HCT116 (cell line): ENCODE measurements at regions not wholly inside any gene's neighbourhood (a gene's known extent, or its start where the extent isn't known, plus 50 kb on each side); places are given as distances from the start of the nearest gene placed in this dataset.

Source experiments
- ATAC-seq: fragments of 200-7000 bp; cut with Tn5 transposase; 2 replicates; pipeline ENCODE4 v1.9.1; 2020; ENCODE audit warnings: mild to moderate bottlenecking, moderate library complexity
- BruUV-seq: library from RNA; stranded (reverse); fragments of 400-500 nt; replicated peaks from 2 replicates; lab custom pipeline; 2021; lab: Mats Ljungman, UMichigan
- CTCF ChIA-PET: fragments of 300-600 bp; sonication (Branson Sonifier 250); formaldehyde crosslinking; loops from one replicate; lab custom pipeline; 2021; ENCODE audit warnings: antibody characterized with exemption; lab: Charles Lee
- POLR2A ChIA-PET: fragments of 300-600, 350-600 bp; sonication (Branson Sonifier 250); formaldehyde crosslinking; loops from one replicate; lab custom pipeline; 2021; ENCODE audit warnings: antibody characterized with exemption; lab: Charles Lee
- RAD21 ChIA-PET, 2 experiments: fragments of 300-600 bp; sonication (Branson Sonifier 250); formaldehyde crosslinking; loops; one replicate each; lab custom pipeline; 2023; ENCODE audit warnings: low total read pairs in 2 of 2; ENCODE audit not compliant: uncharacterized antibody in 2 of 2, unreplicated experiment in 2 of 2, low non-redundant PET in 1 of 2; lab: Charles Lee
- DNase-seq: peaks from one replicate; pipeline ENCODE4 v3.0.0-alpha.2; 2010; ENCODE audit warnings: low read depth, low spot score
- H2AFZ ChIP-seq: fragments of 200-600 bp; shearing (Covaris generic), sonication (generic); 2 replicates; pipeline ENCODE4 v1.6.1; 2017; ENCODE audit warnings: low read depth, mixed run types, mixed read lengths, antibody characterized with exemption, low read length; ENCODE audit not compliant: poor library complexity, severe bottlenecking
- H3K27ac ChIP-seq: 2 replicates; pipeline ENCODE4 v1.5.1; 2012; ENCODE audit warnings: low read depth, low read length
- H3K27me3 ChIP-seq: fragments of 200-600 bp; sonication (generic); 2 replicates; pipeline ENCODE4 v1.6.1; 2016; ENCODE audit warnings: mixed run types, low read length, mixed read lengths; ENCODE audit not compliant: insufficient read depth
- H3K36me3 ChIP-seq, 2 experiments: fragments of 200-500 bp in 1 of 2; fragments of 200-600 bp in 1 of 2; sonication (Bioruptor generic) in 1 of 2; sonication (generic) in 1 of 2; 2 replicates each; pipeline versions ENCODE4 v1.5.1 to v1.6.1; 2014 to 2016; ENCODE audit warnings: low read length in 2 of 2, inconsistent platforms in 1 of 2, mixed read lengths in 1 of 2, mixed run types in 1 of 2; ENCODE audit not compliant: insufficient read depth in 2 of 2, control insufficient read depth in 1 of 2
- H3K4me1 ChIP-seq, 2 experiments: fragments of 200-600 bp in 1 of 2; sonication (generic) in 1 of 2; 2 replicates each; pipeline versions ENCODE4 v1.5.1 to v1.6.1; 2012 to 2017; ENCODE audit warnings: low read length in 2 of 2, inconsistent platforms in 1 of 2, mild to moderate bottlenecking in 1 of 2, mixed read lengths in 1 of 2, mixed run types in 1 of 2, moderate library complexity in 1 of 2; ENCODE audit not compliant: insufficient read depth in 2 of 2, control insufficient read depth in 1 of 2
- H3K4me2 ChIP-seq: fragments of 200-600 bp; sonication (generic); 2 replicates; pipeline ENCODE4 v1.6.1; 2017; ENCODE audit warnings: mixed run types, low read length, mixed read lengths
- H3K4me3 ChIP-seq, 2 experiments: fragments of 200-600 bp in 1 of 2; sonication (generic) in 1 of 2; replicated peaks in 1 of 2; 2 replicates each; pipeline ENCODE4 v1.5.1; 2011 to 2016; ENCODE audit warnings: low read length in 2 of 2, control low read depth in 1 of 2, low read depth in 1 of 2, mild to moderate bottlenecking in 1 of 2, mixed read lengths in 1 of 2, mixed run types in 1 of 2
- H3K79me2 ChIP-seq: fragments of 200-600 bp; sonication (generic); 2 replicates; pipeline ENCODE4 v1.6.1; 2017; ENCODE audit warnings: mild to moderate bottlenecking, mixed run types, low read length, moderate library complexity, mixed read lengths; ENCODE audit not compliant: insufficient read depth
- H3K9ac ChIP-seq: fragments of 200-600 bp; sonication (generic); 2 replicates; pipeline ENCODE4 v1.6.1; 2016; ENCODE audit warnings: low read length, mixed read lengths
- H3K9me2 ChIP-seq: fragments of 200-600 bp; sonication (generic), shearing (Covaris generic); 2 replicates; pipeline ENCODE4 v1.6.1; 2017; ENCODE audit warnings: mixed run types, mild to moderate bottlenecking, moderate library complexity; ENCODE audit not compliant: insufficient read depth
- H3K9me3 ChIP-seq, 2 experiments: fragments of 200-500 bp in 1 of 2; fragments of 200-600 bp in 1 of 2; sonication (Bioruptor generic) in 1 of 2; sonication (generic) in 1 of 2; 2 replicates each; pipeline ENCODE4 v1.6.1; 2014 to 2017; ENCODE audit warnings: low read length in 2 of 2, mixed read lengths in 2 of 2, inconsistent platforms in 1 of 2, low read depth in 1 of 2, mild to moderate bottlenecking in 1 of 2, mixed run types in 1 of 2, moderate library complexity in 1 of 2; ENCODE audit not compliant: control insufficient read depth in 1 of 2, insufficient read depth in 1 of 2
- H4K20me1 ChIP-seq: fragments of 200-600 bp; sonication (generic), shearing (Covaris generic); 2 replicates; pipeline ENCODE4 v1.6.1; 2017; ENCODE audit warnings: mixed run types, mild to moderate bottlenecking, moderate library complexity; ENCODE audit not compliant: insufficient read depth
- ATF3 ChIP-seq: IDR thresholded peaks from 2 replicates; pipeline ENCODE4 v1.6.1; 2012
- CBX3 ChIP-seq: IDR thresholded peaks from 2 replicates; pipeline ENCODE4 v1.6.1; 2012; ENCODE audit warnings: low read depth
- CEBPB ChIP-seq: IDR thresholded peaks from 2 replicates; pipeline ENCODE4 v1.6.1; 2012; ENCODE audit warnings: low read depth
- EGR1 ChIP-seq: IDR thresholded peaks from 2 replicates; pipeline ENCODE4 v1.6.1; 2012; ENCODE audit warnings: low read depth
- ELF1 ChIP-seq: IDR thresholded peaks from 2 replicates; pipeline ENCODE4 v1.6.1; 2012; ENCODE audit warnings: low read depth, borderline replicate concordance
- EZH2 ChIP-seq: fragments of 200-600 bp; sonication (generic); IDR thresholded peaks from 2 replicates; pipeline ENCODE4 v1.6.1; 2017; ENCODE audit warnings: antibody characterized with exemption, mixed run types
- EZH2phosphoT487 ChIP-seq: fragments of 200-600 bp; IDR thresholded peaks from 2 replicates; pipeline ENCODE4 v1.6.1; 2018; ENCODE audit warnings: antibody characterized with exemption, borderline replicate concordance
- FOSL1 ChIP-seq: IDR thresholded peaks from 2 replicates; pipeline ENCODE4 v1.6.1; 2012; ENCODE audit warnings: low read depth
- JUND ChIP-seq: IDR thresholded peaks from 2 replicates; pipeline ENCODE4 v1.6.1; 2012
- MAX ChIP-seq: IDR thresholded peaks from 2 replicates; pipeline ENCODE4 v1.6.1; 2012
- POLR2AphosphoS5 ChIP-seq: IDR thresholded peaks from 2 replicates; pipeline ENCODE4 v1.6.1; 2011; ENCODE audit warnings: mild to moderate bottlenecking, low read depth, low read length, moderate library complexity
- RAD21 ChIP-seq: IDR thresholded peaks from 2 replicates; pipeline ENCODE4 v1.6.1; 2012; ENCODE audit warnings: low read depth, mild to moderate bottlenecking
- REST ChIP-seq: IDR thresholded peaks from 2 replicates; pipeline ENCODE4 v1.6.1; 2012; ENCODE audit warnings: low read depth
- SIN3A ChIP-seq: IDR thresholded peaks from 2 replicates; pipeline ENCODE4 v1.6.1; 2012; ENCODE audit warnings: low read depth
- SP1 ChIP-seq: IDR thresholded peaks from 2 replicates; pipeline ENCODE4 v1.6.1; 2012; ENCODE audit warnings: low read depth
- SRF ChIP-seq: IDR thresholded peaks from 2 replicates; pipeline ENCODE4 v1.6.1; 2012; ENCODE audit warnings: low read depth
- TCF7L2 ChIP-seq: IDR thresholded peaks from 2 replicates; pipeline ENCODE4 v1.7.0; 2011; ENCODE audit warnings: borderline replicate concordance, inconsistent platforms; ENCODE audit not compliant: insufficient read depth, insufficient read length; ENCODE audit errors: extremely low read depth
- ZBTB33 ChIP-seq: IDR thresholded peaks from 2 replicates; pipeline ENCODE4 v1.6.1; 2011; ENCODE audit warnings: mild to moderate bottlenecking, low read length, moderate library complexity; ENCODE audit not compliant: insufficient replicate concordance; ENCODE audit errors: extremely low read depth
- ZFX ChIP-seq: fragments of 450-650 bp; IDR thresholded peaks from 2 replicates; pipeline ENCODE4 v1.6.1; 2017
- ZNF274 ChIP-seq: fragments of 200-500 bp; sonication (Bioruptor generic); IDR thresholded peaks from 2 replicates; pipeline ENCODE4 v1.6.1; 2014; ENCODE audit warnings: mild to moderate bottlenecking, low read depth, low read length, inconsistent platforms
- intact Hi-C: fragments of 100-400 bp; cut with micrococcal nuclease; formaldehyde crosslinking; loops from 2 replicates; pipeline ENCODE4 v1.10.0; 2022

- H3K4me2 ChIP-seq, result no peak overlapping the region
- BruUV-seq, result no TSS peak
- no peak overlapping the region for H2AFZ ChIP-seq
- no peaks in the 10 kb centered on the region for H3K27me3 ChIP-seq
- TF ChIP-seq ELF1 (no peak), ATF3 (no peak), SRF (no peak), EZH2 (no peak), SIN3A (no peak), SP1 (no peak), POLR2AphosphoS5 (no peak), ZNF274 (no peak), MAX (no peak), EGR1 (no peak), REST (no peak), ZBTB33 (no peak), TCF7L2 (no peak), CBX3 (no peak), RAD21 (no peak), CEBPB (no peak), EZH2phosphoT487 (no peak), JUND (no peak), ZFX (no peak), FOSL1 (no peak)
- CTCF ChIA-PET, result no interaction called here
- no peaks in the 10 kb centered on the region for H3K79me2 ChIP-seq
- no peaks in the 10 kb centered on the region for H3K9me2 ChIP-seq
- ATAC-seq (no peak), DNase-seq (no peak)
- POLR2A ChIA-PET, result no interaction called here
- intact Hi-C loops, result no loop called here
- no peak overlapping the region for H3K27ac ChIP-seq
- H3K4me1 ChIP-seq, result no peaks in the 10 kb centered on the region
- H3K4me3 ChIP-seq, result no peak overlapping the region
- no peaks in the 10 kb centered on the region for H3K36me3 ChIP-seq
- RAD21 ChIA-PET, result no interaction called here
- no peaks in the 10 kb centered on the region for H4K20me1 ChIP-seq
- H3K9me3 ChIP-seq, result no peaks in the 10 kb centered on the region
- H3K9ac ChIP-seq, result no peak overlapping the region
Observed at GRCh38 chr4:84254537-84254936, 244.6 kb downstream of the NKX6-1 start.
